GM12865 (cell line): ENCODE measurements at regions not wholly inside any gene's neighbourhood (a gene's known extent, or its start where the extent isn't known, plus 50 kb on each side); places are given as distances from the start of the nearest gene placed in this dataset.
"Not testable (repeated sequence)": the region's sequence is repeated elsewhere in the genome, so short reads cannot be mapped to it uniquely, and the experiment has no call there.

Experiments
- DNase-seq: peaks from one replicate; pipeline ENCODE4 v3.0.0; 2010; ENCODE audit warnings: low read depth
- H3K4me3 ChIP-seq: 2 replicates; pipeline ENCODE4 v1.5.1; 2011; ENCODE audit warnings: mild to moderate bottlenecking, low read depth, low read length, control low read depth
- TF ChIP-seq, protein P1 (sequence below): IDR thresholded peaks from 2 replicates; pipeline ENCODE4 v1.5.1; 2011; ENCODE audit warnings: low read length, control low read depth, low read depth, inconsistent platforms; ENCODE audit not compliant: insufficient read depth; ENCODE audit errors: missing control alignments

DNA sequence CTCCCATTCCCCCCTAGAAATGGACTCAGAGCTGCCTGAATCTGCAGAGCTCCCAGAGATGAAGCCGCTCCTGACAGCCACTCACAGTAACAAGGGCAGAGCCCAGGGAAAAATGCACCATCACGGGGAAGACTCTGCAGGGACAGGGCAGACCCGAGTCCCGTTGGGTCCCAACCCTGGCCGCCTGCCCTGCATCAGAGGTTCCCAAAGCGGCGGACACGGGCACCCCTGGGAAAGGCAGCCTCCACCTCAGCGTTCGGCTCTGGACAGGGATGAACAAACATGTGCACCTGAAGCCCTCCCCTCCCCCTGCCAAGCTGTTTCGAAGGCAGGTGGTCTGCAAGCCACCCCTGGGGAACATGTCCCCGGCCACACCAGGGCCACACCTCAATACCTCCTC is 320.4 kb downstream of the ADGRD1 start:
- TF ChIP-seq, protein P1, sequence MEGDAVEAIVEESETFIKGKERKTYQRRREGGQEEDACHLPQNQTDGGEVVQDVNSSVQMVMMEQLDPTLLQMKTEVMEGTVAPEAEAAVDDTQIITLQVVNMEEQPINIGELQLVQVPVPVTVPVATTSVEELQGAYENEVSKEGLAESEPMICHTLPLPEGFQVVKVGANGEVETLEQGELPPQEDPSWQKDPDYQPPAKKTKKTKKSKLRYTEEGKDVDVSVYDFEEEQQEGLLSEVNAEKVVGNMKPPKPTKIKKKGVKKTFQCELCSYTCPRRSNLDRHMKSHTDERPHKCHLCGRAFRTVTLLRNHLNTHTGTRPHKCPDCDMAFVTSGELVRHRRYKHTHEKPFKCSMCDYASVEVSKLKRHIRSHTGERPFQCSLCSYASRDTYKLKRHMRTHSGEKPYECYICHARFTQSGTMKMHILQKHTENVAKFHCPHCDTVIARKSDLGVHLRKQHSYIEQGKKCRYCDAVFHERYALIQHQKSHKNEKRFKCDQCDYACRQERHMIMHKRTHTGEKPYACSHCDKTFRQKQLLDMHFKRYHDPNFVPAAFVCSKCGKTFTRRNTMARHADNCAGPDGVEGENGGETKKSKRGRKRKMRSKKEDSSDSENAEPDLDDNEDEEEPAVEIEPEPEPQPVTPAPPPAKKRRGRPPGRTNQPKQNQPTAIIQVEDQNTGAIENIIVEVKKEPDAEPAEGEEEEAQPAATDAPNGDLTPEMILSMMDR = no peak
- H3K4me3 ChIP-seq = no peak overlapping the region
- no peak for DNase-seq

DNA sequence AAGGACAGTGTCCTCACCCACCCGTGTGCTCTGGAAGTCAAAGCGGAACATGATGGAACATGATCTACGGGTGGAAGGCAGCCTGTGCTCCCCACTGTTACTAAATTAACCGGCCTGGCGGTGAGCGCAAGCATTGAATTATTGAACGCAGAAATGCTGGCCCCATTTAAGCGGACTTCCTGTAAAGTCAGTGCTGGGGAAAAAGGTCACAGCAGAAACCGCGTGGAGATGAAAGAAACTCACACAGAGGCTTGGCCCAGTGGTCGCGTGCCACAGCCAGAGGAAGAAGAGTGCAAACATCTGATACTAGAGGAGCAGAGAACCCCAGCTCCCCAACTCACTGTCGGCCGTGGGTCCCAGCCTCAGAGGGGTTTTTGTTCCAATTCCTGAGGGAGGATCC is 321.2 kb downstream of the ADGRD1 start:
- no peak overlapping the region for H3K4me3 ChIP-seq

DNA sequence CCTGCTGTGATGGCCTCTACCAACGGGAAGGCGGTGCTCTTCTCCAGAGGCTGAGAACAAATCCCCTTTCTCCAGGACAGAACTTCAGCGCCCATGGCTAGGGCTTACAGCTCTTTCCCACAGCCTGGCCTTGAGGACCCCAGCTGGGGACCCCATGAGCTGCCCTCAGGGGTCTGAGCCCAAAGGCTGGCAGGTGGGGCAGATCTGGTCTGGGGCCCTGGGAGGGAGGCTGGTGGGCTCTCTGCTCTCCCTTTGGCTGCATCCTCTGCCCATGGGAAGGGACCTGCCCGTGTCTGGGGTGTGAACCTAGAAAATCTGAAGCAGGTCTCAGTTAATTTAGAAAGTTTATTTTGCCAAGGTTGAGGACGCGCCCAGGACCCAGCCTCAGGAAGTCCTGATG is 322.1 kb downstream of the ADGRD1 start:
- no peak for DNase-seq
- TF ChIP-seq, protein P1 = no peak
- H3K4me3 ChIP-seq = no peak overlapping the region

More for the DNA sequence above, 321.2 kb downstream of the ADGRD1 start:
- DNase-seq = no peak
- TF ChIP-seq, protein P1 = no peak

DNA sequence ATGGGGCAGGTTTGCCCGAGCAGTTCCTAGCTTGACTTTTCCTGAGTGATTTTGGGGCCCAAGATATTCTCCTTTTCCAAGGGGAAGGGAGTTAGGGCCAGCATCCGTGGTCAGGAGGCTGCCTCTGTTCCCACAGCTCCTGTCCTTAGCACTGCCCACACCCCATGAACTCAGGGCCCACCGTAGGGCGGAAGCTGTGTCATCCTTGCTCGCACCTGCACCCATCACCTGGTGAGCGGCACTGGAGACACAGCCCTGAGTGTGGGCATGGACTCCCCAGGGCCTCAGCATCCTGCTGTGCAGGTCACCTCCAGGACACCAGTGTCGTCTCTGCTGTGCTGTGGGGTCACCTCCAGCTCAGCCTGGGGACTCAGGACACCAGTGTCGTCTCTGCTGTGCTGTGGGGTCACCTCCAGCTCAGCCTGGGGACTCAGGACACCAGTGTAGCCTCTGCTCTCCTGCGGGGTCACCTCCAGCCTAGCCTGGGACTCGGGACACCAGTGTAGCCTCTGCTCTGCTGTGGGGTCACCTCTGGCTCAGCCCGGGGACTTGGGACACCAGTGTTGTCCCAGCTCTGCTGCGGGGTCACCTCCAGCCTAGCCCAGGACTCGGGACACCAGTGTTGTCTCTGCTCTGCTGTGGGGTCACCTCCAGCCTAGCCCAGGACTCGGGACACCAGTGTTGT is 322.9 kb downstream of the ADGRD1 start:
- H3K4me3 ChIP-seq = no peak overlapping the region
- no peak for DNase-seq
- TF ChIP-seq, protein P1 = no peak

- not testable (repeated sequence) for H3K4me3 ChIP-seq, DNase-seq
Observed at GRCh38 chr12:131277186-131278091, 323.7 kb downstream of the ADGRD1 start.

GRCh38 chr12:131278451-131279115 is 324.9 kb downstream of the ADGRD1 start:
- not testable (repeated sequence) for H3K4me3 ChIP-seq
- DNase-seq = peak; percentile 17

DNA sequence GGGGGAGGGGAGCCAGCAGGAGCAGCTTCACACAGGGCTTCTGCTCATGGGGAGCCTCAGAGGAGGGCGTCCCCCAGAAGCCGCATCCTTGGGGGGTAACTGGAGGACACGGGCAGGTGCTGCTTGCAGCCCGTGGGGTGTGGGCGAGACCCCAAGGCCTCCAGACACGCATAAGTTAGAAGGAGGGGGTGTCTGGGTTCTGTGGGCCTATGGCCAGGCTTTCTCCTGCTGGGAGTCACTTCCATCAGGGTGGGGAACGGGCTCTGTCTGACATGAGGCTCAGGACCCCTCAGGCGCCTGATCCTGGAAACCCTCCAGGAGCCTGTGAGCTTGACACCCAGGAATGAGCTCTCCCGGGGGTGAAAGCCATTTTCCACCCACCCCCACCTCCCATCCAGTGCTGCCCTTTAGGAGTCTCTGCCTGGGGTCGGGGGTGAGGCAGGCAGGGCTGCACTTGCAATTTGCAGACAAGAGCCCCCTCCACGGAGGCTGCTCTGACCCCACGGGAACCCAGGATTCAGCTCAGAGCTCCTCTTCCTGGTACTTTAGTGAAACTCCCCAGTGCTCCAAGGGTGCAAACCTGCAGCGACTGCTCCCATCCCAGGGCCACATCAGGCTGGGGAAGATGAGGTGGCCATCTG is 325.7 kb downstream of the ADGRD1 start:
- DNase-seq = no peak
- H3K4me3 ChIP-seq = no peak overlapping the region
- TF ChIP-seq, protein P1 = no peak
